Mammary epithelial cell (primary cell): ENCODE measurements at regions not wholly inside any gene's neighbourhood (a gene's known extent, or its start where the extent isn't known, plus 50 kb on each side); places are given as distances from the start of the nearest gene placed in this dataset.

Source experiments
- CTCF ChIP-seq, 2 donors: IDR thresholded peaks in 1 of 2; conservative IDR thresholded peaks in 1 of 2; 2 replicates each; pipeline ENCODE4 v1.5.1; 2011 to 2012; ENCODE audit warnings: inconsistent platforms in 2 of 2, low read length in 2 of 2, mild to moderate bottlenecking in 2 of 2, control low read depth in 1 of 2, low read depth in 1 of 2; ENCODE audit not compliant: insufficient read depth in 1 of 2; ENCODE audit errors: extremely low read depth in 1 of 2
- EZH2 ChIP-seq: IDR thresholded peaks from 2 replicates; pipeline ENCODE4 v1.6.1; 2012; ENCODE audit warnings: low read length, inconsistent platforms, borderline replicate concordance

GRCh38 chr1:189708674-189709073, 769.0 kb downstream of the BRINP3 start:
- no peak for TF ChIP-seq EZH2
- peak; percentile 15 to 41 for TF ChIP-seq CTCF (conservative IDR thresholded peaks at IDR 0.05 in 1 of 2, IDR thresholded peaks at IDR 0.05 in 1 of 2; ENCODE audit: extremely low read depth in 1 of 2, insufficient read depth in 1 of 2, low read depth in 1 of 2, low read length in 2 of 2)
